NK-92 treated with Interleukin-12 subunit alpha and Interleukin-12 subunit beta, amount 100 ng/mL, for 24 hours (cell line): ENCODE measurements at regions not wholly inside any gene's neighbourhood (a gene's known extent, or its start where the extent isn't known, plus 50 kb on each side); places are given as distances from the start of the nearest gene placed in this dataset.

ENCODE experiments used
- DNase-seq: peaks from one replicate; lab custom pipeline; 2025; lab: John Stamatoyannopoulos, UW

DNA sequence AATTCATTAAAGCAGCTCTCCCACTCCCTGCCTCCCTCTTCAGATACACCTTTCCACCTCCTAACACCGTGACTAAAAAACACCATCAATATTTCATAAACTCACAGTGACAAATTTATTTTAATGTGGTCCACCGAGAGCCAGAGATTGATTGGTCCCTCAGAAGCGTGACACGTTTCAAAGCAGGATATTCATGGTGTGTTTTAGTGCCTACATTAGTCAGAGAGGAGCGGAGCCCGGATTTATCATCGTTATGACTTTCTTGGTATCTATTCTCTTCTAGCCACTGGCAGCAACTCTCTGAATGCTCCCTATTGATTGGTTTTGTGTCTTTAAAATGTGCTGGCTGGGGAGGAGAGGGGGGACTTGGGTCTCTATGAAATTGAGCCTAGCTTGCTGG, 265.3 kb downstream of the DHX35 start:
- DNase-seq: no peak

DNA sequence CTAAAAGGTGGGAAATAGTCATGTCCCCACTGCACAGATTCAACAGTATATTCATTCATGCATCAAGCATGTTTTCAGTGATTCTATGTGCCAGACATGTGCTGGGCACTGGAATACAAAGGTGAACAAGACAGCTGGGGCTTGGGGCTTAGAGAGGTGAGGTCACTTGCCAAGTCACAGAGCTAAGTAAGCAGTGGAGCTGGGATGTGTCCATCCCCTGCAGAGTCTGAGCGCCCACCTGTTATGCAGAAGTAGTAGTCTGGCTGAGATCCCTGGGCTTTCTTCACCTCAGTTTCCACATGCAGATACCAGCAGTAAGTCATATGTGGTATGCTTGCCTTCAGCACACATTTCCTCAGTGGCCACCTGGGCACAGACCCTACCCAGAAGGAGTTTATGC, 263.8 kb downstream of the DHX35 start:
- no peak for DNase-seq

DNA sequence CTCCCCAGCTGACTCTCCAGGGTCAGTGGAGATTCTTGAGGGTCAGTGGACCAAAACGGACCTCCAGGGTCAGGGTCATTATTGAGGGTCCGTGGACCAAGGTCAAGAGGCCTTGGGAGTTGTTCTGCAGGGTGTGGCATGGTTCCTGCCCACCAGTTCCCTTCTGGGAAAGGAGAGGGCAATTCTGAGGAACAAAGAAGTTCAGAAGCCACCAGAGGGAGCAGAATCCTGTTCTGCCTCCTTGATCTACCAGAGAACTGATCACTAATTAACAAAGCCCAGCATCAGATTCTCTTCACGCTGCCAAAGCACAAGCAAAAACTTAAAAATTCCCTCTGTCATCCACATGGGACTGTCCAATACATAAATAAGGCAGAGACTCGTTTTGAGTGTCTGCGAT, 263.4 kb downstream of the DHX35 start:
- no peak for DNase-seq

DNA sequence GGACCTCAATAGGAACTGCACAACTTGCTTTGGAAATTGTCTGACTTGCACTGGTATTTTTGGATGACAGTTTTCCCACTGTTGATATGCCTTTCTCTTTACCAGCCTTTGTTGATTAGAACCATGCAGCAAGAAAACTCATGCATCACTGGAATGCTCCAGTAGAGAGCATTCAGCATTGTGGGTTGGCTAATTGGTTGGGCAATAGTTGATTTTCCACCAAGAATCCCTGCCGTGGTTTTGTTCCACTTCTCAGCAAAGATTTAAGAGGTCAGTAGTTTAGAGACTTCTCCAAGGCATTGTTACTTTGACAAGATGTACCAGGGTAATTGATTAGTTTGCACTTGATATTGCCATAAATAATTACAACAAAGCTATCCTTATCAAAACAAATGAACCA, 260.0 kb downstream of the DHX35 start:
- no peak for DNase-seq

DNA sequence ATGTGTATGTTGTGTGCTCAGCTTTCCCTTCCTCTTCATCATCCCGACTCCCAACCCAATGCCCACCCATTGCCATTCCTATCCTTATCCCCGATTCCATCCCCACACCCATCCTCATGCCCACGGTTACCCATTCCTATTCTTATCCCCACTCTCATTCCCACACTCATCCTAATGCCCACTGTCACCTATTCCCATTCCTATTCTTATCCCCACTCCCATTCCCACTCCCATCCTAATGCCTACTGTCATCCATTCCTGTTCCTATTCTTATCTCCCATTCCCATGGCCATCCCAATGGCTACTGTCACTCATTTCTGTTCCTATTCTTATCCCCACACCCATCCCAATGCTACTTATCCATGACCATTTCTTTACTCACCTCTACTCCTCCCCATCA, 254.1 kb downstream of the DHX35 start:
- DNase-seq: no peak

DNA sequence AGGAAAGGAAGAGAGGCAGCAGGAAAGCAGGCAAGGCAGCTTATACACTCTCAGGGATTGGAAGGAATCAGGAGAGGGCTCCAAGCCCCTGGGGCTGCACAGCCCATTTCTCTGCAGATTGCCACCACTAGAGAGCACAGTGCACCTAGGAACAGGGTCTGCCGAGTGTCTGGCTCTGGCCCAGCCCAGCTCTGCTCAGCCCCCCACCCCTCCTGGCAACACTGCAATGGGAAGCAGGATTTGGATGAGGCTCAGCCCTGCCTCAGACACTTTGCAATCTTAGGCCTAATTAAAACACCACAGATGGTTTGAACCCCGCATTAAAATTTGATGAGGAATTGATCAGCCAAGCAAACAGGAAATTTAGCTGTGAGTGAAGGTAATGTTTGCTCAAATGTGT, 252.7 kb downstream of the DHX35 start:
- no peak for DNase-seq

DNA sequence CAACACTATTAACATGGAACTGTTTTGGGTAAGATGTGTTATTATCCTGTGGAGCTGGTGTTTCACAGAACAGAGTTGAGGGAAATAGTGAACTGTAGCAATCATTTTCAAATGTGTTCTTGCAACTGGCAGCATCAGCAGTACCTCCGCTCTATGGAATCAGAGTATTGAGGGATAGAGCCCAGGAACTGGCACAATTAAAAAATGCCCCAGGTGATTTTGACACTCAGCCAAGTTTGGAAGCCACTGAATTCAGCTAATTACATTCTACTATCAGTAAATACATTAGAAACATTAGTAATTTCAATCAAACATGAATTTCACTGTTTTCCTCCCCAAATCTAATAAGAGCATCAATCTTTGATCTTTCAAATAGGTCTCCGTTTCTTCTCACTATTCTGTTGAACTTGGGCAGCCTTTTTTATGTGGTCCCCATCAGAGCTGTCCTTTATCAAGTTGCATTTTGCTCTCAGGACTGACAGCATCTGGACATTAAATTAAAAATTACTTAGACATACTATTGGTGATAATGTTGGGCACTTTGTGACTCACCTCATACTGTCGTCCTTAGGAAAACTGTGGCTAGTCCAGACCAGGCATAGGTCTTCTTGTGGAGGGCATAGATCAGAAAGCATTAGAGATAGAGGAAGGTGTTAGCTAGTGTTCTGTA, 251.5 kb downstream of the DHX35 start:
- DNase-seq: no peak

DNA sequence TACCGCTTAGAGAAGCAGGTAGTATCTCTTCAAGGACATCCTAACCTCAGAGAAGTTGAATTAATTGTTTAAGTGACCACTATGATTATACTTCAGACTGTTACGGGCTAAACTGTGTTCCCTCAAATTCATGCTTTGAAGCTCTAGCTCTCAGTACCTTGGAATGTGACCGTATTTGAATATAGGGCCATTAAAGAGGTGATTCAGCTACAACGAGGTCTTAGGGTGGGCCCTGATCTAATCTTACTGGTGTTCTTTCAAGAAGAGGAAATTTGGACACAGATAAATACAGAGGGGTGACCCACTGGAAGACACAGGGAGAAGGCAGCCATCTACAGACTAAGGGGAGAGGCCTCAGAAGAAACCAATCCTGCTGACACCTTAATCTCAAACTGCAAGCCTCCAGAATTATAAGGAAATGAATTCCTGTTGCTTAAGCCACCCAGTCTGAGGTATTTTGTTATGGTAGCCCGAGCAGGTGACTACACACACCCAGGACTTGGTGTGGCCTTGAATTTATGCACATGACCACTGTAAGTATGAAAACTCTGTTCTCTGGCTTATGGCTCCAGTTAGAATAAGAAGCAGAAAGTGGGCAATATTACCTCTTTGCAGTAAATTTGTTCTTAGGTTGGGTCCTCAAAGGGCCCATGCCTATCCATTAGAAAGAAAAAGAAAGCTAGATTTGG, 249.1 kb downstream of the DHX35 start:
- no peak for DNase-seq

DNA sequence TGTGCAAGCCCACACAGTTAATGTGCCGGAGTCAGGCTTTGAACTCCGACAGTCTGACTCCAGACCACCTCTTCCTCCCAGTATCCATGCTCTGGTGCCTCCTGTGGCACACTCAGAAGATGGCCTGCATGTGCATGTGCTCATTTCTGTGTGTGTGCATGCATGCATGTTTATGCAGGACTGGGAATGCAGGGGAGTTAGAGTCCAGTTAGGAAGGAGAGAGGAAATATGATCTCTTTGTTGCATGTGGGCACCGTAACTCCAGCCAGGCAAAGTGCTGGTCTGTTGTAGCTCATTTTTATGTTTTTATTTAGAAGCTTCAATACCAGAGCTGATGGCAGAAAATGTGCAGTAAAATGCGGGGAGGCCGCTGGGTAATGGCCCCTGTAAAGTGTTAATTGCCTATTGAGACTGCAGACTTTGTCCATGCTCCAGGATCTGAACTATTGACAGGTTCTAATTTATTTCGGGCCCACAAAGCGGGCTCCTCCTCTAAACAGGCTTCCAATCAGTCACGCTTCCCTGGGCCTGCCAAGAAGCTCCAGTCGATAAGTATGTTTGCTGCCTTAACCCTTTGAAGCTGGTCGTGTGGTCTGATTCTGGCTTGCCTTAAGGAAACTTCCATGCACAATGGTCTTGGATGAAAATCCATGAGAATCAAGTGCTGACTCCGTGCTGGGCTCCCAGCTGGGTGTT, 248.3 kb downstream of the DHX35 start:
- DNase-seq: no peak

DNA sequence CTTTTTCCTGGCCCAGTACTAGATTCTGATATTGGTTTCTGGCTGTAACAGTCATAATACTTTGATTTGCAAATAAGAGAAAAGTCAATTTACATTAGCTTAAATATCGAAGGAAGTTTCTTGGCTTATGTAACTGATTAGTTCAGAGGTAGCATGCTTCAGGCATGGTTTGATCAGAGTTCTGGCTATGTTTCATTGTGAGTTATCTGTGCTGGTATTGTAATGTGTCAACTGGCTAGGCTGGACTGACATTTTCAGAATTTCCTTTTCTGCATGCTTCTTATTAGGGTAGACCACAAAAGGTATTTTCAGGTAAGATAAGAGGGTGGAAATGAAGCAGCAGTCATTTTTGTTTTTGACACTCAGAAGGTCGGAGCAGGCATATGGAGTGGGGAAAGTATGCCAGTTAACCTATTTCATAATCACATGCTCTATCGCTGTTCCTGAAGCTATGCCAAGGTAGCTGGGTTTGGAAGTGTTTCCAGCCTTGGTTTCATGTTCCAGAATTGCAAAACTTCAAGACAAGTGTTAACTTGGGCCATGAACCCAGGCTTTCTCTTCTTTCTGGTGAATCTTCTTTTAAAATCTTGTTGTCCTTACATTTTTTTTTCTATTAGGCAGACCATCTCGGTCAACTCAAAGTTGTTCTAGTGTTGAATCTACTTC, 244.9 kb downstream of the DHX35 start:
- no peak for DNase-seq

DNA sequence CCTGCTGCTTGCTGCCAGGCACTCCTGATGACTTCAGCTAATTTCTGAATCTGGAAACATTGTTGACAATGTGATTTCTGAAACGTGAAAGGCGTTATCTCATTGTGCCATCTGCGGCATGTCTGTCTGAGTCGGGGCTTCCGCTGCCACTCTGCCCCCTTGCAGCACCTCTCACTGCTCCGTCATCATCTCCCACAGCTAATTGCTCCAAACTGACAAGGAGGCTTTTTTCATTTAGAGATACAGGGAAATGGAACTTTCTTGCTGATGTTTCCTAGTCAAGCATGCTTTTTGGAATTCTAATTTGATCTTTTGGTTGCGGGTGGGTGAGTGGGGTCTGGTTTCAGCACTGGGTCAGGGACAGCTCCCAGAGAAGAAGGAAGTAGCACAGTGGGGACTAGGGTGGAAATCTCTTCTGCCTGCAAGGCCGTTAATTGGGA, 233.5 kb downstream of the DHX35 start:
- DNase-seq: no peak

DNA sequence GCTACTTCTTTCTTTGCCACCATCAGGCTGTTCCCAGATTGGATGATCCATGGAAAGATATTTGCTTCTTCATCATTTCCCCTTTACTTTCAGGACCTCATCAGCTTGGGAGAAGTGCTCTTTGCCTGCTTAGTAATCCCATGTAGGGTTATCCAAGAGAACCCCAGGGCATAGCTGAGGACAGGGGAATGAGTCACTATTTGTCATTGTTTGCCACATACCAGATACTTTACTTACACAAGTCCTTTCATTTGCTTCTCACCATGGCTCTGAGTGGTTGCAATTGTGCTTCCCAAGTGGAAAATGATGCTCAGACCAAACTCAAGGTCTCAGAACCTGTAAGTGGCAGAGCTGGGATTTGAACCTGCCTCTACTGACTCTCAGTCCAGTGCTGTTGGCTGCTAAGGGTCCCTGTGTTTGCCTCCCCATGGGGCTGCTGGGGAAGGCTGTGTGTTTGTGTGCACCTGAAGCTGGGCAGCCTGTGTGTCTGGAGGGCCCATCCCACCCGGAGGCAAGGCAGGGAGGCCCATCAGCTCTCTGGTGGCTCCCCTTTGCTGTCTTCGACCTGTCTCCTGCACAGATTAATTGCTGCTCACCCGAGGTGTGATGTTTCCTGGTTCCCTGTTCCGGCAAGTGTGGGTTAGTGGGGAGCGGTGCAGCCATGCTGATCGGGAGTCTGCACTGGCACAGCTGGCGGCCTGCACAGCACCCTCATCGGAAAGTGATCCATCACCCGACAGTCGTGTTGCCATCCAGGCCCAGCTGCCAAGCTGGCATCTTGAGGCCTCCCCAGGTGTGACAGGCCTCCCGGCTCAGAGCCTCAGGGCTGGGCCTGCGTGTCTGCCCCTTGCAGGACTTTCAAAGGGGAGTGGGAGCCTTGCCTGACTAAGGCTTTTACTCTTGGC, 228.8 kb downstream of the DHX35 start:
- no peak for DNase-seq

DNA sequence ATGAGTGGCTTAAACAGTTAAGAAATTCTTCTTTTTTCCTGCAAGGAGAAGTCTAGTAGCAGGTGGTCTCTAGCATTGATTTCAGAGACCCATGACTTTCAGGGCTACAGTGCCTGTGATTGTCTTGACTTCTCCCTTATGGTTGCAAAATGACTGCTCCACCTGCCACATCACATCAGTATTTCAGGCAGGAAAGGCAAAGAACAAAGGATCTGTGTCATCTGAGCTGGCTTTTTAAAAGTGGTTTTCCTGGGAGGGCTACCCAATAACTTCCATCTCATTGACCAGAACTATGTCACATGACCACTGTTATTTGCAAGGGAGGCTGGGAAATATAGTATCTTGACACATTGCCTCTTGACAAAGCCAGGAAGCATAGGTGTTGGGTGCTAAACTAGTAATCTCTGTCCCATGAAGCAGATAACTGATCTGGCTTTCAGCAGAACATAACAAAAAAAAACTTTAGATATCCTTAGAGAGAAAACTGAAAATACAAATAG, 226.2 kb downstream of the DHX35 start:
- DNase-seq: no peak

DNA sequence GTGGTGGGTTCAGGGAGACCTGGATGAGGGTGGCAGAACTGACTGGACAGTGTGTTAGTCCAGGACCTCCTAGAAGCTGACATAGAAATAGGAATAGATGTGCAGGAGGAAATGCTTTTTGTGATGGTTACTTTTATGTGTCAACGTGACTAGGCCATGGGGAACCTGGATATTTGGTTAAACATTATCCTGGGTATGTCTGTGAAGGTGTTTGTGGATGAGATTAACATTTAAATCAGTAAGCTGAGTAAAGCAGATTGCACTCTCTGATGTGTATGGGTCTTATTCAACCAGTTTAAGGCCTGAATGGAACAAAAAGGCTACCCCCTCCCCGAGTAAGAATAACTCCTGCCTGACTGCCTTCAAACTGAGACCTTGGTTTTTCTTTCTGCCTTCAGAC, 219.3 kb downstream of the DHX35 start:
- DNase-seq: no peak

DNA sequence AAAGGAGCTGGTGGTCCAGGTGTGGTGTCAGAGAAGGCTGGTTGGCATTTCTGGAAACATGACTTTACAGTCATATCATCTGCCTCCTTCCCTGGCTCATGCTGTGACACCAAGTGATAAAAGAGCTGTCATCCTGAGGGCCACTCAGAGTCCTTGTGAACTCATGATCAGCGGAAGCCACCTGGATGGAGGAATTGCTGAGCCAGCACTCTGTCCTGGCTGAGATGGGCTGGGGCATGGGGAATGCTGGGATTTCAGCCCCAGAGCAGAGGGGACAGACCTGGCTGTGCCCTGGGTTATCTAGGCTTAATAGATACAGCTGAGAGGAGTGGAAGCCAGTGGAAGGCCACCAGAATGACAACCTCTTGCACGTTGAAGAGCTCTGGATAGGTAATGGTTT, 214.3 kb downstream of the DHX35 start:
- DNase-seq: no peak

DNA sequence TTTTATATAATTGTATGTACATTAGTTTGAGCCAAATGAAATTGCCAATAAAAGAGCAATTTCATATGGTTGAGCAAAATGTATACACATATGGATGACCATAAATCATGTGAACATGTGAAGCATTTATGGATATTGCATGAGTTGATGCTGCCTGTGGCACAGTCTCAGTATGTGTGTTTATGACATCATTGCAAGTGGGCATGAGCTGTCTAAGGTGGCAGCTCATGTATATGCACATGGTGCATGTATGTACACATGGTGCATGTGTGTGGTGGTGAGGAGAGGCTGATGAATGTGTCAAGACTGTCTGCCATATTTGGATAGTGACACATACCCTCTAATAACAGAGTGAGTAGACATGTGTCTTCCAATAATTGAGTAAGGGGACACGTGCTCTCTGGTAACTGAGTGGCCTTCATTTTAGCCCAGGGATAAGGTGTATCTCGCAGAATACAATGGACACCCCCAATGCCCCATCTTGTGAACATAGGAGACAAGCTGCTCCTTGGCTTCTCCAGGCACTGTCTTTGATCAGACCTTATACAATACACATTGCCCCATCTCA, 208.8 kb downstream of the DHX35 start:
- no peak for DNase-seq

DNA sequence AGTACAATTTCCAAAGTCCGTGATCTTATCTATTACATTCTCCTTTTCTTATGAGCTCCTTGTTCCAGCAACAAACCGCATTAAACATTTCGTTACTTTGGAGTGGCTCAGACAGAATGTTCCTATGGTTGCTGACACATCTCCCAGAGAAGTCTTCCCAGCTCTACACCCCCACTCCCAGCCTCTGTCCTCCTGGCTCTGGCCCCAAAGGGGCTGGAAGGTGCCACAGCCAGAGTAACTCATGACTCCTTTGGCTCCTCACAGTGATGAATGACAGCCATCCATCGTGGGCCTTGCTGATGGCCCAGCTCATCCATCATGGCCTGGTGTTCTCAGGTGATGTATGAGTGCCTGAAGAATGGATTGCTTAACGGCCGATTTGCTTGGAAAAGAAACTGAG, 203.0 kb downstream of the DHX35 start:
- no peak for DNase-seq

DNA sequence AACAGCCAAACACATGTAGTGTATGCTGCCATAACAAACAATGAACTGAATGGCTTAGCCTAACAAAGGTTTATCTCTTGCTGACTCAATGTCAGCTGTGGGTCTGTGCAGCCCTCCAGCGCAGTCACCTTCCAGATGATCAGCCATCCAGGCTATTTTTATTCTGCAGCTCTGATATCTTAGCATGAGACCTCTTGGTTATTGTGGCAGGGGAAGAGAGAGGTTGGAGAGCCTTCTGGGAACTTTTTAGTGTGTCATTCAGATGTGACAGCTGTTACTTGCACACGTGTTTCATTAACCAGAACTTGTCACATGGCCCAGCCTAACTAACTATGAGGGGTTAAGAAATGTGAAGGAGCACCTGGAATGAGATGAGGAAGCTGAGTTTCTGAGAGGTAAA, 202.5 kb downstream of the DHX35 start:
- DNase-seq: no peak

DNA sequence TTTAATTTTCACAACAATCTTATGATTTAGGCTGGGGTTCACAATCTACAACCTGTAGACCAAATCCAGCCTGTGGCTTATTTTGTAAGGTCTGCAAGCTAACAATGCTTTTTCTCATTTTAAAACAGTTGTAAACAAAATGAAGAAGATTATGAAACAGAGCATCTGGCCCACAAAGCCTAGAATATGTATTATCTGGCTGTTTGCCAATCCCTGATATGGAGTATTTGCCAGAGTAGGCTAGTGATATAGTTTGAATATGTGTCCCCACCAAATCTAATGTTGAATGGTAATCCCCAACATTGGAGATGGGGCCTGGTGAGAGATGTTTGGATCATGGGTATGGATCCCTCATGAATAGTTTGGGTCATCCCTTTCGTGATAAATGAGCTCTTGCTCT, 201.8 kb downstream of the DHX35 start:
- DNase-seq: no peak

DNA sequence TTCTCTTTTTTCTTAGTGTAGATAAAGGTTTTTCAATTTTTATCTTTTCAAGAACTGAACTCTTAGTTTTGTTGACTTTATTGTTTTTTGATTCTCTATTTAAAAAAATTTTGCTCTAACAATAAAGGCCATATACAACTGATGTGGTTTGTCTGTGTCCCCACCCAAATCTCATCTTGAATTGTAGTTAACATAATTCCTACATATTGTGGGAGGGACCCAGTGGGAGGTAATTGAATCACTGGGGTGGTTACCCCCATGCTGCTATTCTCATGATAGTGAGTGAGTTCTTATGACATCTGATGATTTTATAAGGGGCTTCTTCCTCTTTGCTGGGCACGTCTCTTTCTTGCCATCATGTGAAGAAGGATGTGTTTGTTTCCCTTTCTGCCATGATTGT, 199.8 kb downstream of the DHX35 start:
- DNase-seq: no peak

DNA sequence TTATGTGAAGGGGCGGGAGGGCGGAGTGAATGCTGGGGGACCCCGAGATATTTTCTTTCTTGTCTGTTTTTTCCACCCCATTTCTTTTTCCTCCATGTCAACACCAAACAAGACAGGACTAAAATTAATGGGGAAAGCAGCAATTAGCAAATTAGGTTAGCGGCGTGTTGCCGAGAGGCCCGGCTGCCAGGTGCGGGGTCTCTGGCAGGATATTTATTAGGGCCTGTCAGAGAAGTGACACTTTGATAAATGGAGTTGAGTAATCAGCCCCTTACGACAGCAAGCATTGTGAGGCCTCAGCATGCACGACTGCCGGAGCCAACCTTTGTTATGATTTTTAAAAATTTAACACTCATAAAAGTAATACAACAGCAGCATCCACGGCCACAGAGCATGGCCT, 193.8 kb downstream of the DHX35 start:
- DNase-seq: no peak
